ENCODE measurements at regions not wholly inside any gene's neighbourhood (a gene's known extent, or its start where the extent isn't known, plus 50 kb on each side); places are given as distances from the start of the nearest gene placed in this dataset.

DNA sequence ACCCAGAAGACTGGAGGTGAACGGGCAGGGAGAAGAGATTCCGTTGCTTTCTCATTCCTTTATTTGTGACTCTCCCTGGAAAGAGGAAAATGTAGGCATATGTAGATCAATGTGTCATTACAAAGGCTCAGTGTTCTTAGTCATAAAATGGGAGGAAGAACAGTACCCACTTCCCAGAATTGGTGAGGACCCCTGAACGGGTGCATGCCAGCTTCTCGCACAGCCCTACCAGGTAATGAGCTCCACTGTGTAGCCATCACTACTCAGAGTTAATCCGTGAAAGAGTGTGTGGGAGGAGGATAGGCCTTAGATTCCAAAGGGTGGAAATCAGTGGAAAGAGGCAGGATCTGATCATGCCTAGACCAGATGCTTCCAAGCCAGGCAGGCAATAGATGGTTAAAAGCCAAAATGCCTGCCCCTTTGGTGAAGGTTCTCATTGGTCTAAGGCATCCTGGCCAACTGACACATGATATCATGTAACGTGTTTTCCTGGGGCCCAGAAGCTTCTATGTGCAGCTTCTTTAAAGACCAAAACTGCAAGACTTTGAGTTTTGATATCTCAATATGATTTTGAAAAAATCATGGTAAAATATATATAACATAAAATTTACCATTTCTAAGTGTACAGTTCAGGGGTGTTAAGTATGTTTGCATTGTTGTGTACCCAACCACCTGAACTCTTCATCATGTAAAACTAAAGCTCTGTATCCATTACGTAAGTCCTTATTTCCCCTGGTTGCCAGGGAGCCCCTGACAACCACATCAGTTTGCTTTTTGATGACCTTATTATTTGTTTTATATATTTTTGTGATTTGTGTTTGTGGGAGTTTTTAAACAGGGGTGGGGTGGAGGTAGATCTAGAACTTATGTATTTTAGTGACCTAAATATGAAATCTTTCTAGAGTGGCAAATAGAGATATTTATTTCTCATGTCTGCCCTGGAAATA is 402.2 kb upstream of the CFAP20DC start:
- Mint-ChIP-seq H3K9me3 (ENCODE audit: unreplicated experiment) (no peaks in the 10 kb centered on the region), H3K4me1 (ENCODE audit: low read depth, unreplicated experiment) (peaks cover 13% of the 10 kb centered on the region), H3K36me3 (ENCODE audit: low read depth, unreplicated experiment) (no peaks in the 10 kb centered on the region), H3K27ac (ENCODE audit: unreplicated experiment) (no peak overlapping the region), H3K27me3 (ENCODE audit: low read depth, unreplicated experiment) (no peaks in the 10 kb centered on the region), H3K4me3 (ENCODE audit: unreplicated experiment) (no peak overlapping the region)
- FAIRE-seq: no peak
- no peak for DNase-seq (ENCODE audit: low read depth)
- TF ChIP-seq, protein P1, sequence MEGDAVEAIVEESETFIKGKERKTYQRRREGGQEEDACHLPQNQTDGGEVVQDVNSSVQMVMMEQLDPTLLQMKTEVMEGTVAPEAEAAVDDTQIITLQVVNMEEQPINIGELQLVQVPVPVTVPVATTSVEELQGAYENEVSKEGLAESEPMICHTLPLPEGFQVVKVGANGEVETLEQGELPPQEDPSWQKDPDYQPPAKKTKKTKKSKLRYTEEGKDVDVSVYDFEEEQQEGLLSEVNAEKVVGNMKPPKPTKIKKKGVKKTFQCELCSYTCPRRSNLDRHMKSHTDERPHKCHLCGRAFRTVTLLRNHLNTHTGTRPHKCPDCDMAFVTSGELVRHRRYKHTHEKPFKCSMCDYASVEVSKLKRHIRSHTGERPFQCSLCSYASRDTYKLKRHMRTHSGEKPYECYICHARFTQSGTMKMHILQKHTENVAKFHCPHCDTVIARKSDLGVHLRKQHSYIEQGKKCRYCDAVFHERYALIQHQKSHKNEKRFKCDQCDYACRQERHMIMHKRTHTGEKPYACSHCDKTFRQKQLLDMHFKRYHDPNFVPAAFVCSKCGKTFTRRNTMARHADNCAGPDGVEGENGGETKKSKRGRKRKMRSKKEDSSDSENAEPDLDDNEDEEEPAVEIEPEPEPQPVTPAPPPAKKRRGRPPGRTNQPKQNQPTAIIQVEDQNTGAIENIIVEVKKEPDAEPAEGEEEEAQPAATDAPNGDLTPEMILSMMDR (IDR thresholded peaks at IDR 0.05; ENCODE audit: insufficient read depth, low read depth, low read length): no peak
- no peak for TF ChIP-seq EZH2 (IDR thresholded peaks at IDR 0.05; ENCODE audit: insufficient read depth, low read length)
- no peak overlapping the region for H3K4me3 ChIP-seq (ENCODE audit: insufficient read depth, low read depth, low read length)
- no peak overlapping the region for H3K27ac ChIP-seq (ENCODE audit: low read depth, low read length)
- peaks cover 11% of the 10 kb centered on the region for H3K4me1 ChIP-seq (ENCODE audit: insufficient read depth, low read length)
- H3K27me3 ChIP-seq (ENCODE audit: insufficient read depth, low read length): no peaks in the 10 kb centered on the region
- H3K4me2 ChIP-seq (ENCODE audit: low read length): peak overlapping the region; percentile 49
- H3K79me2 ChIP-seq (ENCODE audit: insufficient read depth, low read length): no peaks in the 10 kb centered on the region
- no peak overlapping the region for H2AFZ ChIP-seq (ENCODE audit: low read depth, low read length)
- no peaks in the 10 kb centered on the region for H4K20me1 ChIP-seq (ENCODE audit: insufficient read depth, low read length)
- H3K36me3 ChIP-seq (ENCODE audit: insufficient read depth, low read length): no peaks in the 10 kb centered on the region
- no peak overlapping the region for H3K9ac ChIP-seq (ENCODE audit: low read length)
- H3K9me3 ChIP-seq (ENCODE audit: insufficient read depth, low read depth, low read length): no peaks in the 10 kb centered on the region

DNA sequence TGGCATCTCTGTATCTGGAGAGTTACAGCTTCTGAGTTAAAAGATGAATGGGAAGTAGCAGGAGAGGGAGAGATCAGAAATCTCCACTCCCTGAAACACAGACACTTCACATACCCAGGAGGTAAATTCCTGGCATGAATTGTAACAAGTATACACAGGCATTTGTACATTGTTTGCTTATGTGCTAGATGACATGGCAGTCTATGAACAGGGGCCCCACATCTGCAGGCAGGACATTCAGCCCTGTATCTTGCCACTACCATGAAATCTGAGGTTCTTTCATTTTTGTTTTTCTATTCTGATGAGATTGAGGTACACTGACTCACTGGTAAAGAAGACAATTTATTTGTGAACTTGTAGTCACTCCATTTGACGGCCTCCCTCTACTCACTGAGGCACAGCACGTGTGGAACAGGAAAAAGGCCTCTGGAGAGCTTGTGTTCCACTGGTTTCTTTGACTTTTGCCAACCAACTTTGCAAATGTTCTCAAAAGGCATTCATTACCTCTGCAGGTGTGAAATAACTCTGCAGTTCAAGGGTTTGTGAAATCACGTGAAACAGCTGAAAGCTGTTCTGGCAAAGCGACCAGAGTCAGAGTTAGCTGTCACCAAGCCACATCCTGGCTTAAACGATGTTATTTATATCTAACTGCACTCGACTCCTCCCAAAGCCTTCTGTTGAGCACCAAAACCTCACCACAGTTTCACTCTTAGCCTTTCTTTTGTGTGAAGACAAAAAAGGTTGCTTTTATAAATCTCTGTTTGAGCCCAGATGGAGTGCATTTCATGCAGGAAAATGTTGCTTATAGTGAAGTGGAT is 401.3 kb upstream of the CFAP20DC start:
- H3K4me1 ChIP-seq (ENCODE audit: insufficient read depth, low read length): peaks cover 11% of the 10 kb centered on the region
- Mint-ChIP-seq H3K36me3 (ENCODE audit: low read depth, unreplicated experiment) (no peaks in the 10 kb centered on the region), H3K9me3 (ENCODE audit: unreplicated experiment) (no peaks in the 10 kb centered on the region), H3K27me3 (ENCODE audit: low read depth, unreplicated experiment) (no peaks in the 10 kb centered on the region), H3K27ac (ENCODE audit: unreplicated experiment) (no peak overlapping the region), H3K4me1 (ENCODE audit: low read depth, unreplicated experiment) (peaks cover 15% of the 10 kb centered on the region), H3K4me3 (ENCODE audit: unreplicated experiment) (no peak overlapping the region)
- no peak overlapping the region for H3K27ac ChIP-seq (ENCODE audit: low read depth, low read length)
- TF ChIP-seq EZH2 (IDR thresholded peaks at IDR 0.05; ENCODE audit: insufficient read depth, low read length): no peak
- TF ChIP-seq, protein P1 (IDR thresholded peaks at IDR 0.05; ENCODE audit: insufficient read depth, low read depth, low read length): no peak
- no peak overlapping the region for H3K9ac ChIP-seq (ENCODE audit: low read length)
- H3K36me3 ChIP-seq (ENCODE audit: insufficient read depth, low read length): no peaks in the 10 kb centered on the region
- FAIRE-seq: no peak
- no peak for DNase-seq (ENCODE audit: low read depth)
- H3K27me3 ChIP-seq (ENCODE audit: insufficient read depth, low read length): no peaks in the 10 kb centered on the region
- no peaks in the 10 kb centered on the region for H3K79me2 ChIP-seq (ENCODE audit: insufficient read depth, low read length)
- no peaks in the 10 kb centered on the region for H3K9me3 ChIP-seq (ENCODE audit: insufficient read depth, low read depth, low read length)
- H3K4me3 ChIP-seq (ENCODE audit: insufficient read depth, low read depth, low read length): no peak overlapping the region
- no peaks in the 10 kb centered on the region for H4K20me1 ChIP-seq (ENCODE audit: insufficient read depth, low read length)
- no peak overlapping the region for H2AFZ ChIP-seq (ENCODE audit: low read depth, low read length)
- peak overlapping the region; percentile 49 for H3K4me2 ChIP-seq (ENCODE audit: low read length)
